IPS-NIHi7 (cell line): ENCODE measurements at regions not wholly inside any gene's neighbourhood (a gene's known extent, or its start where the extent isn't known, plus 50 kb on each side); places are given as distances from the start of the nearest gene placed in this dataset.

Source experiments
- DNase-seq: peaks from one replicate; pipeline ENCODE4 v3.0.0; 2012; ENCODE audit warnings: mixed read lengths; ENCODE audit errors: extremely low spot score

DNA sequence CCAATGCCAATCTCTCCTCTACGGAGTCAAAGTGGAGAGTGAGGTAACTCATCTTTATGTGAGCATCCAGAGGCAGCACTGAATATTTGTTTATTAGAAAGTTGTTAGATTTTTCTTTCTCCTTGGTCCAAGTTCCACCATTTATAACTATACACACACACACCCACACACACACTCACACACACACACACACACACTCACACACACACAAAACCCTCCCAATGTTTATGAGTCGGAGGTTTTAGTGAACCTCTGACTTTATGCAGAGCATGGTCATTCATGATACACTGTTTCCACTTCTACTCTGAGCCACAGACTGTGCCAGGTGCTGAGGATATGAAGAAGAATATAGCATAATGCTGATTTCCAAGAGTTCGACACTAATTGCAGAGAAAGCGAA, 132.9 kb upstream of the CCDC68 start:
- no peak for DNase-seq

DNA sequence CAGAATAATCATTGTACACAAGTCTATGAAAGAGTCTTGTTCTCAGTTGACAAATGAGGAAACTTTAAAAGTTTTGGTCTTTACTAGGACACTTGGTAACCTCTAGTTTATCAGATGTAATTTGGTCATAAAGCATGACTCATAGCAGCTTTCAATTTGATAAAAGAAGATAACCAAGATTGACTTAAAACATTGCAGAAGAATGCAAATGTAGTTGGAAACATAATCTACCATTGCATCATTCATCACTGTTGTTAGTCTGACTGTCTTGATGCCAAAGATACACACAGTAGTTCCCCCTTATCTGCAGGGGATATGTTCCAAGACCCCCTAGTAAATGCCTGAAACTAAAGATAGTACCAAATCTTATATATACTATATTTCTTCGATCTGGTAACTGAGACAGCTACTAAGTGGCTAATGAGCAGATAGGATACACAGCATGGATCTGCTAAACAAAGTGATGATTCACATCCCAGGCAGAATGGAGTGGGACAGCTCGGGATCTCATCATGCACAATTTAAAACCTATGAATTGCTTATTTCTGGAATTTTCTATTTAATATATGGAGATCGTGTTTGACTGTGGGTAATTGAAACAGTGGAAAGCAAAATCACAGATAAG, 131.4 kb upstream of the CCDC68 start:
- DNase-seq, result no peak

DNA sequence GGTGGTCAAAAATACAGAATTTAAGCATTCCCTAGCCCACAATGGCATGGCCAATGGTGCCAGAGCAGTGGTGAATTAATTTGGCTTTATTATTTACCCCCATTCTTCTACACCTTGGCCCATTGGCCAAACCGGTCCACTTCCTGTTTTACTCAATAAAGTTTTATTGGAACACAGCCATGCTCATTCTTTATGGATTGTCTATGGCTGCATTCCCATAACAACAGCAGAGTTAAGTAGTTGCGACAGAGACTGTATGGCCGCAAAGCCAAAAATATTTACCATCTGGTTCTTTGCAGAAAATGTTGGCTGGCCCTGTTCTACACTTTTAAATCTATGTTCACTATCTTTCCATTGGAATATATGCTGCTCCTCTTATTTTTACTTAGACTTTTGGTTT, 130.3 kb upstream of the CCDC68 start:
- DNase-seq, result no peak

DNA sequence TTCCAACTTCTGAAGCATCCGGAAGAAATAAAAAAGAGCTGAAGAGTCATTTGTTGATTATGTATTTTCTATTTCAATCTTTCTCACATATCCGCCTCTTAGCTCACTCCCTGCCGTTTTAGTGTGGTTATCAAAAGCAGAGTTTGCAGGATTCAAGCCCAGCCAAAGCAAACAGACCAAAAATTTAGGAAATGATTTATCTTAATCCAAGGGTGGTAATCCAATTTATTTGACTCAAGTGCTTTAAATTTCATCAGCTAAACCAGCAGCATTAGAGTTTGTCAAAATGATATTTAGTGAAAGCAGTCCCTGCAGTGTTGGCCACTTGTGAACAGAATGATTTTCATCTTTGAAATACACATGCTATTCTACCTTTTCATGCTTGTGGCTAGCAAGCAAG, 129.3 kb upstream of the CCDC68 start:
- no peak for DNase-seq

DNA sequence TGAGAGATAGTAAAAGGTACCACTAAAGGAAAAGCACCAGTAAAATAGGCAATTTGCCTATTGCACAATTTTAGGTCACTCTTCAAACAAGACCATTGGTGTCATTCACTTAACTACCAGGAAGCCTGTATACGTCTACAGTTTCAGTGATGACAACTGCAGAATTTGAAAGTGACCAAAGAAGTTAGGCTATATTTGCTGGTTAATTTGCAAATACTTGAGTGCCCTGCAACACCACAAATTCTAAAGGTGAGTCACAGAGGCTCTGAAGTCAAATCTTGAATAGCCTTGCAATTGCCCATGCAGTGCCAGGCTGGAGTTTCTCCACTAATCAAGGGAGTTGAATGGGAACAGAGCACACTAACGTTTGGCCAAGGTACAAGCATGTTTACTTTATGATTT, 128.7 kb upstream of the CCDC68 start:
- DNase-seq, result no peak

DNA sequence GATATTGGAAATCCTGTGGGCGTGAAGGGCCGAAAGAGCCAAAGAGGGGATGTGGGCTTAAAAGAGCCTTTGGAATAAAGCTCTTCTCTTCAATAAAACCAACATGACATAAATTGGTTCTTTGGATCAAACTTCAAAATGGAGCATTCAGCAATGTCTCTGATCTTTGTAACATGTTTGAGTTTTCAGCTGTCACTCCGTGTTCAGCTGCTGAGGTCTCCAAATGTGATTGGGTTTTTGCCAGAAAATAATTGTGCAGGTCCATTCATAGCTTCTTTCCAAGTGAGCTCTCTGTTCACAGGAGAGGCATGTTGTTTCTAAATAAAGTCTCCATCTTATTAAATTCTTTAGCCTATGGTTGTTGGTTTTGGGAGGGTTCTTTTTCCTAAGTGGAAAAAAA, 127.6 kb upstream of the CCDC68 start:
- no peak for DNase-seq

DNA sequence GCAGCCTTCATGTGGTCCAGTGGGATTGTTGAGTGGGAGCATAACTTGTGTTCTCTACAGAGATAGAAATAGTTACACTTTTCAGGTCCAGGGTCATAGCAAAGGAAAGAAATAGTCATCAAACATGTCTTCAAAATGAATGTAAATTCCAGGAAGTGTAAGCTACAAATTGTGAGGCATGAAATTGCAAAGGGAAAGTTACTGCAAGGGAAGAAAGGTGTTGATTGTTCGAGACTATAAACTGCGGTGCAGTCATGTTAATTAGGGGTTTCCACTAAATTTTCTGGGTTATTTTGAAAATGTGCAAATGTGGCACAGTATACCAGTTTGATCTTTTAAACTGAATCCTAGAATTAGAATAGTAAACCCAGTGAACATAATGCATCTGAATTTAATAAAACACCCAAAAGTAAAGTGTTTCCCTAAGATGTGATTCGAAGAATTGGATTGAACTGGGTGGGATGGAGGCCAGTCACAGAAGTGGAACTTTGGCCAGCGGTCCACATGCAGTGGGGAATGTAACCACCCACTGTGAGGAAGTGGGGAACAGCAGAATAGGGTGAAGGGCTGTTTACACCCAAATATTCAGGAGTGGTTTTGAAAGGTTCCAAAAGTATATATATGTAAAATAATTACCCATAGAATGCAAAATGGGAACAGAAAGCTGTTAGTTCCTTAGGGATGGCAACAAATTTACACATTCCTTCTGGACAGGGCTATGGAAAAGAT, 126.5 kb upstream of the CCDC68 start:
- DNase-seq, result no peak

DNA sequence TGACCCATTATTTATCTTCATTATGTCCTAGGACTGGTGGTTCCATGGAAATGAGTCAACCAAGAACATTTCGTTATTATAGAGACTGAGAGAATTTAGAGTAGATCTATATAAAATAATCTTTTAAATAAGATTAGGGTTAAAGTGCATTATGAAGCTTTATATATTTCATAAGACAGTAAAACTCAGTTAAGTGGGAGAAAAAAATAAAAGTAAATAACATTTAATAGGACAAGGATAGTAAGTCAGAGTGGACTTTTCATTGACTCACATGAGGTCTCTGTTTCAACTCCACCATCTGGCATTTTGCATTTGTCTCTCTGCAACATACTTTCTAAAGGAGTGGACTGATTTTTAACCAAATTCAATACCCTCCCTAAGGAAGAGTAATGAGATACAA, 125.3 kb upstream of the CCDC68 start:
- no peak for DNase-seq

DNA sequence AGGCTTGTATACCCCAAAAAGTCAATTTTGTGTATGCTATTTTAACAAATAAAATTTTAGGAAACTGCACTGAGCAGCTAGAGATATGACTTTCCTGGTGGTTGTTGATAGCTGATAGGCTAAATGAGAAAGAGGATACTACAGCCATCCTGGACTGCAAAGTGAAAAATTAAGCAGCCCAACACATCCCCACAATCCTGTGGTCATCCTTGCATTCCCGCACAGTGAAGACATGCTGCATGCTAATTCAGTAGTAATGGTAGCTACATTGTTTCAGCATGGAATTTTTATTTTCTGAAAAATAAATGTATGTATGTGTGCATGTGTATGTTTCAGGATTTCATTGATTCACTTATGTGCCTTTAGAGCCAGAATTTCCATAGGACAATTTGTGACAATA, 124.2 kb upstream of the CCDC68 start:
- DNase-seq, result no peak

DNA sequence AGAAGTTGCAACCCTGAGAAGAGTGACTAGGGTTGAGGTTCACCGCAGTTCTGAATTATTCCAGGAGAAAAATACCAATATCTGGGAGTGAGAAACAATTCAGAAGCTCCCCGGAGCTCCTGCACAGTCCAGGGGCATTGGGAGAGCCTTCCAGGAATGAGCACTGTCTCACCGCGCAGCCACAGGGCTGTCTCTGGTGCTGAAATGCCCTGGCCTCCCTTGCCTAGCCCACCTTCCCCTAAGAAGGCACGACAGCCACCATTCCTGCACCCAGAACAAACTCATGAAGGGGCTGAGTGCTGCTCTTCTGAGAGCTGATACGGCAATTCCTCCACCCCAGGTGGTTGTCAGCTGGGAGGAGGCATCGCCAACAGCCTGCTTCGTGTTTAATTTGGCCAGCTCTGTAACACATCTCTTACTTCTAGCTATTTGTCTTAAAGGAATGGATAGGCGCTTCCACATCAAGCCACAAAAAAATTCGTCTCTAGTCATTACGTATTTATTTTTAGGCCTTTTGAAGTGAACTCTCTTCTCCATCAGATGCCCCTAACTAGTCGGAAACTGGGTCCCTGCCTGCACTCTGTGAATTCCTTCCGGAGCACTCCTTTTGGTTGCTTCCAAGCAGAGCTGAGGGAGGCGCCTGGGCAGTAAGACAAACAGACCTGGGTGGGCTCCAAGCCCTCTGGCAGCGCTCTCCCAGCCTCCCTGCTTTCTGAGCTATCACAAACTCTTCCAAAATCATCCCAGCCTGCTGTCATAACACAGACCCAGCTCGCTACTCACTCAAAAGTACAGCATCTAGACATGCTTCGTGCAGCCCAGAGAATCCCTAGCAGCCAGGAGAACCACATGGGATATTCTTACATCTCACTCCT, 120.5 kb upstream of the CCDC68 start:
- peak; percentile 44 for DNase-seq

DNA sequence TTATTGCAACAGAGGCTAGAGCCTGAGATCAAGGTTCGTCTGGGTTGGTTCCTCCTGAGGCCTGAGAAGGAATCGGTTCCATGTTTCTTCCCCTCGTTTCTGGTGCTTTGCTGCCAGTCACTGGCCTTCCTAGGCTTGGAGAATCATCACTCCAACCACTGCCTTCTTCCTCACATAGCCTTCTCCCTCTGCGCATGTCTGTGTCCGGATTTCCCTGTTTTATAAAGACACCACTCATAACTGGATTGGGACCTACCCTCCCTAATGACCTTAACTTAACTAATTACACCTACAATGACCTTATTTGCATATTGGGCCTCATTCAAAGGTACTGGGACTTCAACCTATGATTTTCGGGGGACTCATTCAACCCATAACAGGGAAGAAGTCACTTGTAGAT, 119.8 kb upstream of the CCDC68 start:
- no peak for DNase-seq

DNA sequence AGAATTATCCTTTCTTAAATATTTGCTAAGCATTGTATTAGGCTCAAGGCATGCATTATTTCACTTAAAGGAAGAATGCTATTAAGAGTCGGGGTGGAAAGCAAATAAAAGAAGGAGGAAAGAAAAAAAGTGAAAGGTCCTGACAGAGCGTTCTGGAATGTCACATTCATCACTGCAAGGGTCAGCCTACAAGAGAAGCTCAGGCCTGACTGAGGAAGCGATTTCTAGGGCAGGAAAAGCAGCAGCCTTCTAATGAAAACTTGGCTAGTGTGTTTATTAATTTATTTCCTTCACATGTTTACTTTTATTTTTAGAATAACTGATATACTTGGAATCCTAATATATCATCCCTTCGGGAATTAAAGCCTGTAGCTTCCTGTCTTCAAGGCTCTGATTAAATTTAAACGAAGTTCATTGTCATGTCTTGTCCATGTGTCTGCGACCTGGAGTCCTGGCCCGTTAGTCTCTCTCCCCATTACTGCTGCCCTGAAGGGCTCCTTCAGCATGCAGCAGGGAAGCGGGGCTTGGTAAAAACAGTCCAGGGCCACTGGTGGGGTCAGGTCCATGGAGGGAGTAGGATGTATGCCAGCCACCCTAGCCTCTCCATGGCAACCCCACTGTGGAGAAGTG, 119.2 kb upstream of the CCDC68 start:
- no peak for DNase-seq

DNA sequence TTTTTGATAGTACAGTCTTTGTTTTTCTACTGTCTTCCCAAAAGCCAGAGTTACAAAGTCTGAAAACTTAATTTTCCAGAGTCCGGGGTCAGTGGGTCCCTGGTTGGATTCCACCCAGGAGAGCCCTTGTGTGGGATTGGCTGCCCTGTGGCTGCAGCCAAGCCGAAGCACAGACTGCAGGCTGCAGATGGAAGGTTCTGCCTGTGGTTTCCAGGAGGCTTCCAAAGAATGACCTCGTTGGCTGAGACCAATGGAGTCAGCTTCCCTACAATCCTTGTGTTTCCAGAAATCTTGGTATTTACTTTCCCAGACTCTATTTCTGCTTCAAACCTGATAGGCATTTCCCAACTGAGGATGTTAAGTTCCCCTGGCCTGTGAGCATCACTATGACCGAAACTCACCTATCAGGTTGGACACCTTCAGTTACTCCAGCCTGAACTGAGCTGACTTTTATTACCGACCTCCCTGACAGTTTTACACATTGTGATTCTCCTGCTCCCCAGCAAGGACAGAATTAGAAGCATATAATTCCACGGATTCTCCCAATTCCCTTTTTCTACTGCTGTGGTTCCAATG, 117.5 kb upstream of the CCDC68 start:
- DNase-seq, result no peak

DNA sequence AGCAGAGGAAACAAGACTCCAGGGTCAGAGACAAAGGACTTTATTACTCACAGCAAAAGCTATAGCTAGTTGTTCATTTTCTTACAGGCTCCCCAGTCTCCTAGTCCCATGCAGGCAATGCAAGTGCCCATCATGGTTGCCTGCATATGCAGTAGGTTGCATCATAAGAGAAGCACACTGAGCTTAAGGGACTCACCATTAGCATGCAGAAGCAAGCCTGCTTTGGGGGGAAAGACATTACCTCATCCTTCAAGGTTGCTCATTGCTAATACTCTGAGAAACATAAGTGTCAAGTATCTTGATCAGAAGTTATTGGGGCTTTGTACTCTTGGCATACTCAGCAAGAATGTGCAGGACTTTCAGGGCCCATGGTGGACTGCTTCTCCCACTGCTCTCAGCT, 114.6 kb upstream of the CCDC68 start:
- DNase-seq, result no peak

DNA sequence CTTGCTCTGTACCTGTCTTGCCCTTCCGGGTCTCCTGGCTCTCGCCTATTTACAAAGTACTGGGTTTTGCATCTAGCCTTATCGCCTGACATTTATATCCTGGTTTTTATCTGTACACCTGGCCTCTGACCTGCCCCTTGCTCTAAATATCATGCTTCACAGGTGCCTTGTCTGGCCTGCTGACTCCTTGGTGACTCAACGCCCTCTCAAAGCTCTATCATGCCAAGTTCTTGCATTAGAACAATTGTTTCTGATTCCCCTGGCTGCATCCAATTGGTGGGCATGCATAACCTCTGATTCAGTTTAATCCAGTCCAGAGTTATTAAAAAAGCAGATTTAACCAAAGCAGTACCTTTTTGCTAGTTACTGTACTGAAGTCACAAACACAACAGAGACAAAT, 113.9 kb upstream of the CCDC68 start:
- no peak for DNase-seq

DNA sequence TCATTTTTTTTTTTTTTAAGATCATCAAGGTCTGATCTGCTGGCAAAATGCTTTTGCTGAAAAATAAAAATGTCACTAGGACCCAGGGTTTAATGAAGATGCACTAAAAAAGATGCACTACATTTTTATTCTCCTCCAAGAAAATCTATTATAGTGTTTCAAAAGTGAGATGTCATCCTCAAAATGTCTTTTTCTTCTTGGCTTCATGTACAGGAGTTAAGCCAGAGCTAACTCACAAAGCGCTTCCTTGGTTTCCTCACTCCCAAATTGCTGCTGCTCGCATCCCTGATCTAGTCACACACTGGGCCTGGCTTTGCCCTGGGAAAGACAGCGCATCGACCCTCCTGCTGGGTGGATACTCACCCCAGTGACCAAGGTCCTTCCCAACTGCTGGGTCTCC, 113.4 kb upstream of the CCDC68 start:
- DNase-seq, result no peak

DNA sequence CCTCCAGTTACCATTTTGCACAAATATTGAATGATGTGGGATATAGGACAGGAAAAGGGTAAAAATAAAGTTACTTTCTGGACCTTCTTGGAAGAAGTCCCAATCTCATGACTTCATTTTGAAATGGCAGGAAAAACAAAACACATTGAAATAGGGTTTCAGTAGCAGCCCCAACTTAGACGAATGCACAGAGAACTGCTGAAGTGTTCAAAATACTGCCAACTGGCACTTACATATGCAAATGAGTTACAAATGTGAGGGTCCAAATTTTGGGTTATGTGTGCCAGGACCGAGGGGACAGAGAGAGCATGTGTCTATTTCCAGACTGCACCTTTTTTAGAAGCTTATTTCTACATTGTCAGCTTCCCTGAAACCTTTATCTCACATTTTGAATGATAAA, 112.9 kb upstream of the CCDC68 start:
- DNase-seq, result no peak

DNA sequence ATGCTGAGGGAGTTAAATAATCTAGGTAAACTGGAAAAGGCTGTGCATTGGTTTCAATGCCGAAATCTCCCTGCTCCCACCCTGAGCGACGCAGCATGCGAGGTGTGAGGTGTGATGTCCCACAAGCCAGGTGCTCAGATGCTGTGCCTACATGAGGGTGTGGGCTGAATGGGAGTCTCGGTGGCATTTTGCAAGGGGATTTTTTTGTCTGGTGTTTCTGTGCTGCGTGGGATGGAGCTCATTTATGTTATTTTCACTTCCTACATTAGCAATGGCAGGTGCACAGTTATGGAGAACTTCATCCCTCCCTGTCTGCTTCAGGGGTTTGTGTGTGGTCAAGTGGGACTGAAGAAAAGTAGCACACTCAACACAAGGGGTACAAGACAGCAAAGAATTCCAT, 110.2 kb upstream of the CCDC68 start:
- DNase-seq, result no peak

DNA sequence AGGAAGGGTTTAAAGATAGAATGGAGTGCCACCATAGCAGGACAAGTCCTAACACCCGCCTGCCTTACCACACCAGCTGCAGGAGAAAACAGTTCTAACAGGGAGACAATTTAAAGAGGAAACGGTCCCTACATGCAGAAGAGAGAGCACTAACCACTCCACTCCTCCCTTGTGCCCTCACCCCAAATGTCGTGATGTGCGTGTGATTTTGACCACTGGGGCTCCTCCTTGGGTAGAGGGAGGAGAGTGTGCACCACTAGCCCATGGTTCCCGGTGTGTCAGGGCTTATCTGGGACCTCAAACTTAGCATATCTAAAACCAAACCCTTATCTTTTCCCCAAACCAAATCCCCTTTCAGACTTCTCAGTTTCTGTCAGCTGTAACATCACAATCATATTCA, 105.5 kb upstream of the CCDC68 start:
- no peak for DNase-seq

DNA sequence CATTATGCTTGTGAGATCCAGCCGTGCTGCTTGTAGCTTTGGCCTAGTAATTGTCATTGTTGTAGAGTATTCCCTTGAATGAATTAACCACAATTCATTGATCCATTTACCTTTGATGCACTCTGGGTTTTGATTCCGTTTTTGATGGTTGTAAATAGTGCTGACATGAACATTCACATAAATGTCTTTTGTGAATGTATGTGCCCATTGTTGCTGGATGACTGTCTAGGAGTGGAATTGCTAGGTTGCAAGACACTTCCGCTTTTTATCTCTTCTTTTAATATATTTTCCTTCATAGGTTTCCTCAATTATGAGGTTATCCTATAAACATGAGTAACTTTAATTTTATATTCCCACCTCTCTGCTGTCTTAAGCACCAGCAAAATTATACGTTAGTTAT, 104.8 kb upstream of the CCDC68 start:
- no peak for DNase-seq

DNA sequence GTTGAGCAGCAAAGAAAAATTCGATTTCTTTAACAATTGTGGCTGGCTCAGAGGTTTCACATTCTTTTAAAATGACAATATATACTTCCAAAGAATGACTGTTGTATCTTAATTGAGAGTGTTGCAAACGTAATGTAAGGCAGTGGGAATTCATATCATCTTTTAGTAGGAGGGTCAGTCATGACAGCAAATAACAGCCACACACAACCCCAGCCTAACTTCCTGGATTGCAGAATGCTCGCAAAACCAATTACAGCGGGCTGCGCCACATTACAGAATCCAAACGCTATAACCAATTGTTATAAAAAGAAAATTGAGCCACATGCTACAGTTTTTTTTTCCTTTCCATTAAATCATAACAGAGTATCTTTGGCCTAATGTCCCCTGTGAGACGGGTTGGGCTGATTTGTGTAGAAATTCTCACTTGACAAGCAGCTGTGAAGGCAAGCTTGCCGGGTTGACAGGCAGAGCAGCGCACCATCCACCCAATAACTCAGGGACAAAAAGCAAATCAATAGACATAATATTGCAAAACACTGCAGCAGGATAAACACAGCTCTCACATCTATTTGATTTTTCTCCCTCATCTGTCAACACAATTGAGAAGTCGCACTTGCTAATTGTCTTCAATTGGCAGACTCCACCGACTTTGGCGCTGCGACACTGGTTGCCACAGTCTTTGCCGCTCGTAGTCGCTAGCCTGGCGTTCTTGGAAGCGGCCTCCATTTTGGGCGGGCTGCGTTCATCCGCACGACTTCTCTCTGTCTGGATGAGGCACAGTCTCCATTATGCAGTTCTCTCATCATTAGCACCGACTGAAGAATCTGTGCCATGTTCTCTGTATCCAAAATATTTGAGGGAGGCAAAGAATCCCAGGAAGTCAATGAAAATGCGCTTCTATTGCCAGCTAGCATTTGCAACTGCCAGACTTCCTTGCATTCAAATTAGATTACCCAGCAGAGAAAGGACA, 95.0 kb upstream of the CCDC68 start:
- no peak for DNase-seq
